ENCODE measurements at regions not wholly inside any gene's neighbourhood (a gene's known extent, or its start where the extent isn't known, plus 50 kb on each side); places are given as distances from the start of the nearest gene placed in this dataset.
"Not testable (repeated sequence)": the region's sequence is repeated elsewhere in the genome, so short reads cannot be mapped to it uniquely, and the experiment has no call there.

GRCh38 chr1:90824551-90824950 is 107.4 kb upstream of the BARHL2 start:
- no peak for DNase-seq (ENCODE audit: low read depth)

GRCh38 chr1:90823686-90824085 is 106.6 kb upstream of the BARHL2 start:
- DNase-seq (ENCODE audit: low read depth): no peak

GRCh38 chr1:90821788-90822359 is 104.8 kb upstream of the BARHL2 start:
- DNase-seq (ENCODE audit: low read depth): no peak

- no peak for DNase-seq (ENCODE audit: low read depth)
These were observed 104.2 kb upstream of the BARHL2 start for GRCh38 chr1:90821152-90821787.

- DNase-seq (ENCODE audit: low read depth): no peak
These were observed 103.6 kb upstream of the BARHL2 start for GRCh38 chr1:90820745-90821144.

- DNase-seq (ENCODE audit: low read depth): no peak
These were observed 100.3 kb upstream of the BARHL2 start for GRCh38 chr1:90817399-90817798.

- not testable (repeated sequence) for DNase-seq (ENCODE audit: low read depth)
These were observed 95.1 kb upstream of the BARHL2 start for GRCh38 chr1:90812237-90812636.

GRCh38 chr1:90811444-90811950 is 94.4 kb upstream of the BARHL2 start:
- DNase-seq (ENCODE audit: low read depth): not testable (repeated sequence)

- DNase-seq (ENCODE audit: low read depth): no peak
These were observed 93.6 kb upstream of the BARHL2 start for GRCh38 chr1:90810681-90811080.

GRCh38 chr1:90809996-90810395 is 92.9 kb upstream of the BARHL2 start:
- DNase-seq (ENCODE audit: low read depth): no peak

GRCh38 chr1:90809093-90809492 is 92.0 kb upstream of the BARHL2 start:
- DNase-seq (ENCODE audit: low read depth): no peak

GRCh38 chr1:90807329-90807728 is 90.2 kb upstream of the BARHL2 start:
- DNase-seq (ENCODE audit: low read depth): no peak

- no peak for DNase-seq (ENCODE audit: low read depth)
These were observed 85.5 kb upstream of the BARHL2 start for GRCh38 chr1:90802622-90803021.

- no peak for DNase-seq (ENCODE audit: low read depth)
These were observed 83.1 kb upstream of the BARHL2 start for GRCh38 chr1:90800012-90800717.

GRCh38 chr1:90799326-90799725 is 82.2 kb upstream of the BARHL2 start:
- no peak for DNase-seq (ENCODE audit: low read depth)

GRCh38 chr1:90798883-90799282 is 81.8 kb upstream of the BARHL2 start:
- no peak for DNase-seq (ENCODE audit: low read depth)

GRCh38 chr1:90798344-90798743 is 81.2 kb upstream of the BARHL2 start:
- DNase-seq (ENCODE audit: low read depth): no peak

- no peak for DNase-seq (ENCODE audit: low read depth)
These were observed 78.3 kb upstream of the BARHL2 start for GRCh38 chr1:90795431-90795830.

- no peak for DNase-seq (ENCODE audit: low read depth)
These were observed 69.6 kb upstream of the BARHL2 start for GRCh38 chr1:90786709-90787108.

GRCh38 chr1:90784186-90784847 is 67.2 kb upstream of the BARHL2 start:
- DNase-seq (ENCODE audit: low read depth): no peak

- no peak for DNase-seq (ENCODE audit: low read depth)
These were observed 66.1 kb upstream of the BARHL2 start for GRCh38 chr1:90783181-90783580.

- no peak for DNase-seq (ENCODE audit: low read depth)
These were observed 64.9 kb upstream of the BARHL2 start for GRCh38 chr1:90782046-90782445.

- DNase-seq (ENCODE audit: low read depth): no peak
These were observed 64.4 kb upstream of the BARHL2 start for GRCh38 chr1:90781534-90781933.

All from activated gamma-delta T cell treated with anti-CD3 and anti-CD28 coated beads, Interleukin-2, amount 50 U/mL, for 16 hours (primary cell).